NCI-H1105 treated with DMSO at 0.1 percent for 48 hours (cell line): ENCODE measurements at regions not wholly inside any gene's neighbourhood (a gene's known extent, or its start where the extent isn't known, plus 50 kb on each side); places are given as distances from the start of the nearest gene placed in this dataset.
A peak's percentile ranks its signal among the peaks of the same experiment; 100 is the strongest.
"Not testable (repeated sequence)": the region's sequence is repeated elsewhere in the genome, so short reads cannot be mapped to it uniquely, and the experiment has no call there.

ENCODE experiments used
- DNase-seq: peaks from one replicate; lab custom pipeline; 2025; lab: John Stamatoyannopoulos, UW

GRCh38 chr3:181609030-181609767, 102.5 kb upstream of the SOX2 start:
- no peak for DNase-seq

- no peak for DNase-seq
Measured at GRCh38 chr3:181604267-181604666, 107.5 kb upstream of the SOX2 start.

- DNase-seq, result no peak
Measured at GRCh38 chr3:181596126-181596525, 115.6 kb upstream of the SOX2 start.

- not testable (repeated sequence) for DNase-seq
Measured at GRCh38 chr3:181590939-181591338, 120.8 kb upstream of the SOX2 start.

- no peak for DNase-seq
Measured at GRCh38 chr3:181582619-181583018, 129.1 kb upstream of the SOX2 start.

GRCh38 chr3:181581656-181582055, 130.1 kb upstream of the SOX2 start:
- DNase-seq, result no peak

GRCh38 chr3:181578743-181579142, 133.0 kb upstream of the SOX2 start:
- no peak for DNase-seq

- no peak for DNase-seq
Measured at GRCh38 chr3:181572432-181572831, 139.3 kb upstream of the SOX2 start.

- DNase-seq, result no peak
Measured at GRCh38 chr3:181570472-181570871, 141.3 kb upstream of the SOX2 start.

- DNase-seq, result no peak
Measured at GRCh38 chr3:181569356-181569940, 142.3 kb upstream of the SOX2 start.

- no peak for DNase-seq
Measured at GRCh38 chr3:181568693-181569092, 143.0 kb upstream of the SOX2 start.

- no peak for DNase-seq
Measured at GRCh38 chr3:181568248-181568647, 143.5 kb upstream of the SOX2 start.

GRCh38 chr3:181567311-181568075, 144.2 kb upstream of the SOX2 start:
- peak; percentile 19 for DNase-seq

GRCh38 chr3:181565416-181565815, 146.3 kb upstream of the SOX2 start:
- DNase-seq, result no peak

- no peak for DNase-seq
Measured at GRCh38 chr3:181564222-181564621, 147.5 kb upstream of the SOX2 start.

GRCh38 chr3:181561139-181562031, 150.3 kb upstream of the SOX2 start:
- DNase-seq, result peak; percentile 99

GRCh38 chr3:181558870-181559269, 152.9 kb upstream of the SOX2 start:
- peak; percentile 28 for DNase-seq

- no peak for DNase-seq
Measured at GRCh38 chr3:181555681-181556080, 156.0 kb upstream of the SOX2 start.

- no peak for DNase-seq
Measured at GRCh38 chr3:181554233-181554765, 157.4 kb upstream of the SOX2 start.

- DNase-seq, result no peak
Measured at GRCh38 chr3:181549266-181549665, 162.5 kb upstream of the SOX2 start.

- no peak for DNase-seq
Measured at GRCh38 chr3:181541414-181541813, 170.3 kb upstream of the SOX2 start.

- DNase-seq, result no peak
Measured at GRCh38 chr3:181534781-181535221, 176.9 kb upstream of the SOX2 start.
